Brain microvascular endothelial cell (primary cell): ENCODE measurements at regions not wholly inside any gene's neighbourhood (a gene's known extent, or its start where the extent isn't known, plus 50 kb on each side); places are given as distances from the start of the nearest gene placed in this dataset.

Experiments used
- DNase-seq: peaks from one replicate; pipeline ENCODE4 v3.0.0-alpha.2; 2020
- H3K27ac ChIP-seq: fragments of 250-450 bp; sonication (Bioruptor Pico); 2 replicates; pipeline ENCODE4 v1.5.1; 2020; ENCODE audit warnings: mild to moderate bottlenecking, moderate library complexity
- H3K27me3 ChIP-seq: fragments of 250-450 bp; sonication (Bioruptor Pico); replicated peaks from 2 replicates; pipeline ENCODE4 v1.5.1; 2020; ENCODE audit warnings: mild to moderate bottlenecking
- H3K36me3 ChIP-seq: fragments of 250-450 bp; sonication (Bioruptor Pico); replicated peaks from 2 replicates; pipeline ENCODE4 v1.5.1; 2020; ENCODE audit warnings: mild to moderate bottlenecking
- H3K4me3 ChIP-seq: 2 replicates; pipeline ENCODE4 v1.5.1; 2011; ENCODE audit warnings: low read depth, mild to moderate bottlenecking, control low read depth, low read length, moderate library complexity
- CTCF ChIP-seq: IDR thresholded peaks from 2 replicates; pipeline ENCODE4 v1.5.1; 2011; ENCODE audit warnings: low read depth, mild to moderate bottlenecking, moderate library complexity, low read length, control low read depth, inconsistent platforms; ENCODE audit errors: missing control alignments
- in situ Hi-C: cut with HindIII; loops from 2 replicates; pipeline ENCODE4 v1.10.0; 2017; ENCODE audit warnings: low sequenced_read_pairs, low pct_ligation_motif_present

- H3K27me3 ChIP-seq, result no peaks in the 10 kb centered on the region
- no peak overlapping the region for H3K27ac ChIP-seq
- H3K36me3 ChIP-seq, result no peaks in the 10 kb centered on the region
- no peak for DNase-seq
- in situ Hi-C loops, result no loop called here
- H3K4me3 ChIP-seq, result no peak overlapping the region
- no peak for TF ChIP-seq CTCF
These were observed 459.6 kb downstream of the PTPRC start for GRCh38 chr1:199098468-199098867.

- Histone ChIP-seq H3K36me3 (no peaks in the 10 kb centered on the region), H3K27ac (no peak overlapping the region), H3K27me3 (no peaks in the 10 kb centered on the region), H3K4me3 (no peak overlapping the region)
- TF ChIP-seq CTCF, result no peak
- DNase-seq, result no peak
- in situ Hi-C loops, result no loop called here
These were observed 462.3 kb downstream of the PTPRC start for GRCh38 chr1:199101139-199101538.

- Histone ChIP-seq H3K4me3 (no peak overlapping the region), H3K27ac (no peak overlapping the region), H3K27me3 (no peaks in the 10 kb centered on the region), H3K36me3 (no peaks in the 10 kb centered on the region)
- in situ Hi-C loops, result no loop called here
- no peak for DNase-seq
- no peak for TF ChIP-seq CTCF
These were observed 462.8 kb downstream of the PTPRC start for GRCh38 chr1:199101635-199102034.

GRCh38 chr1:199102239-199102638 is 463.4 kb downstream of the PTPRC start:
- Histone ChIP-seq H3K36me3 (no peaks in the 10 kb centered on the region), H3K27ac (no peak overlapping the region), H3K4me3 (no peak overlapping the region), H3K27me3 (no peaks in the 10 kb centered on the region)
- no peak for DNase-seq
- in situ Hi-C loops, result no loop called here
- no peak for TF ChIP-seq CTCF

GRCh38 chr1:199109160-199109559 is 470.3 kb downstream of the PTPRC start:
- in situ Hi-C loops, result no loop called here
- Histone ChIP-seq H3K36me3 (no peaks in the 10 kb centered on the region), H3K27me3 (no peaks in the 10 kb centered on the region), H3K27ac (no peak overlapping the region), H3K4me3 (no peak overlapping the region)
- DNase-seq, result no peak
- no peak for TF ChIP-seq CTCF

GRCh38 chr1:199112365-199112764 is 473.5 kb downstream of the PTPRC start:
- Histone ChIP-seq H3K4me3 (no peak overlapping the region), H3K27ac (no peak overlapping the region), H3K27me3 (no peaks in the 10 kb centered on the region), H3K36me3 (no peaks in the 10 kb centered on the region)
- in situ Hi-C loops, result no loop called here
- TF ChIP-seq CTCF, result no peak
- DNase-seq, result no peak
